HS-5 (cell line): ENCODE measurements at regions not wholly inside any gene's neighbourhood (a gene's known extent, or its start where the extent isn't known, plus 50 kb on each side); places are given as distances from the start of the nearest gene placed in this dataset.

Experiments
- DNase-seq: peaks from one replicate; pipeline ENCODE4 v3.0.0-alpha.2; 2012; ENCODE audit warnings: low read depth

DNA sequence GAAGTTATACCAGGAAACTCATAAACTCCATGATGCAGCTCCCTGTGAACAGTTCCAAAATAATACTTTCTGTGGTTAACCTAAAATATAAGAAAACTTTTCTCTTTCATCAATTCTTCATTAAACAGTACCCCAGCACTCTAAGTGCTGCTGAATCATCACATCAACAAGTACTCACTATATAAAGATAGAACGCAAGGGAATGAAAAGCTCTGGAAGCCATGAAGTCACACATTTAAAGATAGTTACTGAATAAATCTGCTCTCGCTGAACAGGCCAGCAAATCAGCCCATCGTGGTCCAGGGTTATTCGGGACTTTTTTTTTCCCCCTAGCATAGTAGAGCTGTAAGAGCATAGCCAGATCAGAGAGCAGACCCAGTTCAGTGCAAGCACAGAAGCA is 254.3 kb downstream of the IPMK start:
- DNase-seq: no peak

- DNase-seq: no peak
These were observed 257.5 kb downstream of the IPMK start for GRCh38 chr10:58010073-58010702.

DNA sequence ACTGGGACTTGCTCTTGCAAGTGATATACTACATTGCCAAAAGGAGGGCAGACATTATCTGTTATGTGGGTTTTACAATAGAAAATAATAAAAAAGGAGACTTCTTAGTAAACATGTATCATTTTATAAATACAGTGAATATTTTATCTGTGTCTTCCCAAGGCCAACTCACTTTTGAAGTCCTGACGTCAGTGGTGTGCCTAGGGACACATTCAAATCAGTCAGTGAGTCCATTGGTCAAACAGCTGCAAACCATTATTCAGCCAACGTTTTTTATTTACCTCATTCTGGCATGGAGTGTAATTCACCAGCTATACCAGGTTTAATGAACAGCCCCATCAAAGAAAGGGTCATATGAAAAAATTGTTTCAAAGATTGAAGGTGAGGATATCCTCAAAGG is 263.7 kb downstream of the IPMK start:
- no peak for DNase-seq

DNA sequence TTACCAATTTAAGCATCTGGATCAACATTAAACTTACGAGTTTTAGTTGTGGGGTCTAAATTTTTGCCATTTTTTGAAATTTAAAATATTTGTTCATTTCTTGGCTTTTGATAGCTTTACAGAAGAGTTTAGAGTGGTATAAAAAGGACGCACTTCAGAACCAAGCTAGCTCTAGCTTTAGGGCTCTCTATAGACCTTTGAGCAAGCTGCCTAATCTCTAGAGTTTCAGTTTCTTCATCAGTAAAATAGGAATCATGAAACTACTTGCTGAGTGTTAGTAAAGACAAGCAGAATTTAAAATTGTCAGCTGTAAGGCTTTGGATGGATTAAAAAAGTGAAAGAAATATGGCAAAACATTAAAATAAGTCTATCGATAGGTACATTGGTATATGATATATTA is 266.5 kb downstream of the IPMK start:
- no peak for DNase-seq

DNA sequence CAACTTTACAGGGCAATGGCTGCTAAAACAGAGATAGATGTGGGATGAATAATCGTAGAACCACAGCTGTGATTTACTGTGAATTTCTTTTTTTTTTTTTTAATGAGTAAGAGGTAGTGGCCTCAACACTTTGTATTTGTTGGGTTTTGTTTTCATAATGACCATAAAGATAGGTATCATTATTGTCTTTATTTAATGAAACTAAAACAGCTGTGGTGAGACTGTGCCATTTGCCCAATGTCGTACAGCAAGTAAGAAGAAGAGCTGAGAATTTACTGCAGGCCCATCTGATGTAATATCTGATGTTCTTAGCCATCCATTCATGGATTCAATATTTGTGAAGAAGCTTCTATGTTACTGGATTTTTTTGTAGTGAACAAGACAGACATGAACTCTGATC is 271.2 kb downstream of the IPMK start:
- no peak for DNase-seq

DNA sequence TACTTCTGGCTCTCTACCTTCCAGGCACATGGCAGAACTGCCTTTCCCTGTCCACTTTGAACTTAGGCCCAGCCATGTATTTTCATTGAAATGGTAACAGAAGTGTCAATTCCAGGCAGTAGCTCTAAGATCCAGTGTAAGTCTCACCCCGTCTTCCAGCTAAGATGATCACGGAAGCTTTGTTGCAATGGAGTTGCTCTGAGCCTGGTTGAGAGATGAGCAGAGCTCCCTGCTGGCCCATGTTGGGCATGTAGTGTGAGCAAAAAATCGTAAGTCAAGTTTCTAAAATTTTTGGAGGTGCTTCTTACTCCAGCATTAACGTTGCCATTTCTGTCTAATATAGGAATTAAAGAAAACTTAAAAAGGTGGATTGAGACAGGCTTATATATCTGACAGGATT is 274.4 kb downstream of the IPMK start:
- no peak for DNase-seq

- no peak for DNase-seq
These were observed 275.2 kb downstream of the IPMK start for GRCh38 chr10:57992321-57993077.

DNA sequence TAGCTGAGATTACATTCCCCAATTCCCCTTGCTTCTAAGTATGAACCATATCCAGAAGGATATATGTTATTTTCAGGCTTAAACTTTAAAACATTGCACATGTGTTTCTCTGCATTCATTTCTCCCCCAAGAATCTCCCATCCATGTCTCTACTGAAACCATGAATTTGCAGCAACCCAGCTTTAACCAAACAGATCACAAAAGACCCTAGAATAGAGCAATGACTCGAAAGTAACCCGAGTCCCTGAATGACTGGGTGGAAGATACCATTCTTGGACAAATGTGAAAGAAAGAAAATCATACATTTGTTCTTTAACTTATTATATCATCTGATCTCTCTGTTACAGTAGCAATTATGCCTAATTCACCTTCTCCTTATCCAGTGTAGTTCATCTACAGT is 278.7 kb downstream of the IPMK start:
- DNase-seq: no peak

- no peak for DNase-seq
These were observed 280.5 kb downstream of the IPMK start for GRCh38 chr10:57987055-57987721.

DNA sequence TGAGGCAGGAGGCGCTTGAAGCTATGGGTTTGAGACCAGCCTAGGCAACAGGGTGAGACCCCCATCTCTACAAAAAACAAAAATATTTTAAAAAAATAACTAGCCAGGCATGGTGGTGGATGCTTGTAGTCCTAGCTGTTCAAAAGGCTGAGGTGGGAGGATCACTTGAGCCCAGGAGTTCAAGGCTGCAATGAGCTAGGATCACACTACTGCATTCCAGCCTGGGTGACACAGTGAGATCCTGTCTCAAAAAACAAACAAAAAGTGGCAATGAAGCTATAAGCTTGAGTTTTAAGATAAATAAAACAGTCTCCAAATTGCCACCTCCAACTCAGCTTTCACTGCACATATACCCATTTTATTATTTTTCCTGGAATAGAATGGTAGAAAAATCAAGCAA is 281.3 kb downstream of the IPMK start:
- no peak for DNase-seq

DNA sequence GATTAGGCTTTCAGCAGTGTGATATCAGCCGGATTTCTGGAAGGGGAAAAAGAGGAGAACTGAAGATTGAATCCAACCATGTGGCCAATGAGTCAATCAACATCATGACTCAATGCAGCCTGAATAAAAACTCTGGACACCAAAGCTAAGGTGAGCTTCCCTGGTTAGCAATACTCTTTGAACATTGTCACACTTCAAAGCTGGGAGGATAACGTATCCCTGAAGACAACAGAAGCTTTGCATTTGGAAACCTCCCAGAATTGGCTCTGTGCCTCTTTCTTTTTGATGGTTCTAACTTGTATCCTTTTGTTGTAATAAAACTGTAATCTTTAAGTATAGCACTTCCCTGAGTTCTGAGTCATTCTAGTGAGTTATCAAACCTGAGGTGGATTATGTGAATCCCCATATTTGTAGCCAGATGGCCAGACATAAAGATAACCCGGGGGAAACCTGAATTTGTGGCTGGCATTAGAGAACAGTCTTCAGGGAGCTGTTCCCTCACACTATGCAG is 284.4 kb downstream of the IPMK start:
- DNase-seq: no peak

- DNase-seq: no peak
These were observed 285.6 kb downstream of the IPMK start for GRCh38 chr10:57982091-57982490.

DNA sequence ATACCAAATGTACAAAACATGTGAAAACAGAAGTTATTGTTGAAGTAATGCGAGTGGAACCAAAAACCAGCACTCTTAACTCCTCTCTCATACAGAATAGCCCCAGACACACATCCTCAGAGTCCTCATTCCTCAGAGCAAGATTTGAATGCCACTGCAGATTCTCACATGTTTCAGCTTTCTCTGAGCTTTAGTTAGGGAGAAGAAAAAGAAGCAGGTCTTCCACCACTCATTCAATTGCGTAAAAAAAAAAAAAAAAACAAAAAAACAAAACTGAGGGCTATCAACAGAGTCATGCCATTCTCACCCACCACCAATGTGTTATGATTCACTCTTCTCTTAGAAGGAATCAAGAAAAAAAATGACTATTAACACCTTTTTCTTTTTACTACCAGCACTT is 287.7 kb downstream of the IPMK start:
- DNase-seq: no peak

GRCh38 chr10:57979491-57979890 is 288.2 kb downstream of the IPMK start:
- no peak for DNase-seq

GRCh38 chr10:57977262-57977661 is 290.4 kb downstream of the IPMK start:
- DNase-seq: no peak

DNA sequence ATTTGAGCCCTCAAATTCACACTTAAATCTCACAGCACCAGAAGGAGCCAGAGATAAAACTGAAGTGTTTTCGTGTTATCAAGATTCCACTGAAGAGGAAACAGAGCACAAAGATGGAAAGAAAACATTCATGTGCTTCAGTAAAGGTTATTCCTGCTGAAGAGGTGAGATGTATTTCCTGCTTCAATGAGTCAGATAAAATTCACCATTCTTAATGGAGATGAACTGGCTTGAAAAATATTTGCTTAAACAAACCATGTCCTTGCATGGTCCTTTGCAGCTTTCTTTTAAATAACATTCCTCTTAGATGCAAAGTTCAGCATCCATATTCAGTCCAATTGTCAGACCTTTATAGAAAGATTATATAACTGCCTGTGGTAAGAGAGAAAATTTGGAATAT is 294.2 kb downstream of the IPMK start:
- no peak for DNase-seq

GRCh38 chr10:57972783-57973182 is 294.9 kb downstream of the IPMK start:
- no peak for DNase-seq

DNA sequence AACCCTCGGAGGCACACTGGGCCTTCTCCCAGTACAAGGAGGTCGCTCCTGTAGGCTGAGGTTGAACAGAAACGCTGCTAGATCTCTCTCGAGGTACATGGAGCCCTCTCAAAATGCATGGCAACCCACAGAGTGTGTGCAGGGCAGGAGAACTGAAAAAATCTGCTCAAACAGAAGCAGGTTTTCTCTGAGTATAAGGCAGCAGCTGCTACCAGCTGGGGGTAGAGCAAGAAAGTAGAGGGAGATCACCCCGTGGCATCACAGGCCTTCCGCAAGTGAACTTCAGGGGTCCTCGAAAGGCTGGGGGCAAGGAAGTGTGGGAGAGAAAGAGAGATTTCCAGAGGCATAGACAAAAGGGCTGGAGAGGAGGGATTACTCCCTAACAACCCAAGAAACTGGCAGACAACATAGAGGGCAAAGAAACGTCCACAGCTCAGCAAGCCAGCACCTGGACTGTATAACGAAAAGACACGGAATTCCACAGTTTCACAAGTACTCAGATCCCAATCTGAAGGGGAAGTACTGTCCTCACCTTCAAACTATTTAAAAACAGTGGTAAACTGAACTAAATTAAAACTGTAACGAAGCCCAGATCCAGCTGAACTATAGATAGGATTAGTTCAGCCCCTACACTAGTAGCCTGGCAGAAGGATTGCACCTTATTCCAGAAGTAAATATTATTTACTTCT is 299.2 kb downstream of the IPMK start:
- DNase-seq: no peak

DNA sequence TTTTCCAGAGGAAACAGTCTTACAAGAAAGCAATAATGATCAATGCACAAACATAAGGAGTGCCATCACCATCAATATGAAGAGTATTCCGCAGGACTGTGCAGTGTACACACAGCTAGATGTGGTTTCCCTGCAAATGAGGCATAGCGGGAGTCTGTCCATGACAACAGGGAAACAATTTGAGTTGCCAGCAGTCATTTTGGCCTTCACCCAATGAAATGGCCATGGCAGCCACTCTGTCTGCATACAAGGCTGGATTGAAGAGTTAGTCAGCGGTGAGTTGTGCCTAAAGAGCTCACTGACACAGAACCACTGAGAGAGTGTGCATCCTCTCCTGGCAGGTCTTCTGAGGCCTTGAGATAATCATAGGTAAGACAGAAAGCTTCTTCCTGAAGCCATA is 303.3 kb downstream of the IPMK start:
- DNase-seq: no peak

DNA sequence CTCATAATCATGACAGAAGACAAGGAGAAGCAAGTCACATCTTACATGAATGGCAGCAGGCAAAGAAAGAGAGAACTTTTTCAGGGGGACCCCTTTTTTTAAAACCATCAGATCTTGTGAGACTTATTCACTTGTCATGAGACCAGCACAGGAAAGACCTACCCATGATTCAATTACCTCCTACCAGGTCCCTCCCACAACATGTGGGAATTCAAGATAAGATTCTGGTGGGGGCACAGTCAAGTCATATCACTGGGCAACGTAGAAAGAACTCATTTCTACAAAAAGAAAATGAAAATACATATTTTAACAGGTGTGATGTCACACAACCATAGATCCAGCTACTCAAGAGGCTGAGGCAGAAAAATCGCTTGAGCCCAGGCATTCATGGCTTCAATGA is 304.1 kb downstream of the IPMK start:
- no peak for DNase-seq

DNA sequence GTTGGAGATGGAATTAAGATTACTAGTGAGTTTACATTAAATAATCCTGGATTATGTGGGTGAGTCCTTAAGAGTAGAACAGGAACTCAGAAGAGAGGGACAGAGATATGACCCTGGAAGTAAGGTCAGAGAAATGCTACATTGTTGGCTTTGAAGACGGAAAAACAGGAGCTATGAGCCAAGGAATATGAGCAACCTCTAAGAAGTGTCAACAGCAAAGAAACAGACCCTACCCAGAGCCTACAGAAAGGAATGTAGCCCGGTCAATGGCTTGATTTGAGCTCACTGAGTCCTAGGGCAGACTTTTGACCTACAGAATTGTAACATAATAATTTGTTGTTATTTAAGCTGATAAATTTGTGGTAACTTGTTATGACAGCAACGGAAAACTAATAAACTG is 304.9 kb downstream of the IPMK start:
- DNase-seq: no peak

- no peak for DNase-seq
These were observed 306.2 kb downstream of the IPMK start for GRCh38 chr10:57961487-57961886.

DNA sequence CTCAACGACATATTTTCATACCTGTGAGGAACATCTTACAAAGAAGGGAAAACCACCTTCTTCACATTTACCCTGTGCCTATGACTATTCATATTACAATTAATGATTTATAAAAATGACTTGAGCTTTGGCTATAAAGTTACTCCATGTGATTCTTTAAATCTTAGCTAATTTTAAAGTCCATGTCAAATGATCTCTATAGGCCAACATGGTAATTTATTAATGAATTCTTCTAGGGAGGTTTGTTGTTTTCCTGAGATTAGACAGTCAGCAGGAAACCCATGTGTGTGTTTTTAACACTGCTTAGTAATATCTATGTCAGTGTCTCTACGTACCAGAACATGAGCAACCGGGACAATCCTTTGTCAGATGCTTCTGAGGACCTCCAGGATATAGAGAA is 307.3 kb downstream of the IPMK start:
- DNase-seq: no peak
